ENCODE measurements at regions not wholly inside any gene's neighbourhood (a gene's known extent, or its start where the extent isn't known, plus 50 kb on each side); places are given as distances from the start of the nearest gene placed in this dataset.

GRCh38 chr10:88110822-88111221 is 247.4 kb downstream of the PTEN start:
- DNase-seq = no peak

DNA sequence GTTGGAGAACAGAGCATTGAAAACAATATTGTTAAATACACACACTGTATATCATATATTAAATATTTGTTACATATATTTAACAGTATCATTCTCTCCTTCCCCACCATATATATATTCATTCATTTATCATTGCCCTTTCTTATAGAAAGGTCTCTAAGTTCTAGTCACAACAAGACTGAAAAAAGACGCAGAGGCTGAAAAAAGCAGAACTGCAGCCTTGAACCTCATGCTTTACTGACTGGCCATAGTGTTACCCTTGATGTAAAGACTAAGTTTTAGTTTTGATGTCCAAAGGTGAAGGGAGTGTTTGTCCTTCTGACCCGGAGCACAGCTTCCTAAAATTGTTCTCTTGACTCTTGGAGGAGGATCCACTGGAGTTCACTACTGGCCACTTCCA is 247.9 kb downstream of the PTEN start:
- no peak for DNase-seq

GRCh38 chr10:88113232-88113631 is 249.8 kb downstream of the PTEN start:
- no peak for DNase-seq

DNA sequence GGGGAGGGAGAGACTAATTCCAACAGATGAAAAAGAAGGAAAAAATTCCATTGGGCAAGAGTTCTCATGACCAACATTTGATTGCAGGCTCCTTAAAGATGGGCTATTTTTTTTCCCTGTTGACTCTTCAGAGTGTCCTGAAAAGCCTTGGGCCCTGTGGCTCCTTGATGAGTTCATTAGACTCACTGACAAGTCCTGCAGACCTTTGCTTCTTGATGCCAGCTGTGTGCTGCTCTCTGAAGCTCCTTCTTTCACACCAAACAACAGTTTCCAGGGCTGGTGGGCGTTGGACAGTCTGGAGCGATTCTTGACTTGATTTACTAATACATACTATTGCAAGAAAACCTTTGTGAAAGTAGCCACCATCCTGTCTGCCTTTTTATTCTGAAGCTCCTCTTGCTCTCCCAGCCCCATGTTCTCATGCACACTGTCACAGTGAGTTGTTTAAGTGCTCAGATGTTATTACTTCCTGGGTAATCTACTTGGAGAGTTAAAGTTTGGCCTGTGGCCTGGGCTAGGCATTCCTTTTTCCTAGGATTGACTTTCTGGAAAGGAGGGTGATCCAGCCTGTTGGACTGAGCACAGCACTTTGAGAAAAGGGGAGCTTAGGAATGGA is 250.3 kb downstream of the PTEN start:
- no peak for DNase-seq

DNA sequence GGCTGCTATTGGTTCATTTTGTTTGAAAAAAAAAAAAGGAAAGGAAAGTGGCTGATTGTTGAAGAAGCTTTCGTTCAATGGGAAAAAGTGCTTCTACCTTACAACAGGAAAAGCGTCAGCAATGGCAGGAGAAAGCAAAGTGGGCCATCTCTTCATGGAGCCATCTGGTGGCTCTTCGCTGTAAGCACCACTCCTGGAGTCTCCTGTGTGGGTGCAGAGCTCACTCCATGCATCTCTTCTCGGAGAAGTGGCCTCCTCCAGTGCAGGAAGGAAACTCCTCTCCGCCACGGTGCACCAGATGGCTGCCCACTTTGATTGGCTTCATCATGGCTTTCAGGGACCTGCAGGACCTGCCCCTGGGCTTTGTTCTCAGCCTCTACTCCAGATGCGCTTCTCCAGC is 250.9 kb downstream of the PTEN start:
- DNase-seq = peak in 1 of 5 experiments; percentile 18

GRCh38 chr10:88115407-88115806 is 252.0 kb downstream of the PTEN start:
- no peak for DNase-seq

- DNase-seq = no peak
Observed at GRCh38 chr10:88115968-88116367, 252.5 kb downstream of the PTEN start.

DNA sequence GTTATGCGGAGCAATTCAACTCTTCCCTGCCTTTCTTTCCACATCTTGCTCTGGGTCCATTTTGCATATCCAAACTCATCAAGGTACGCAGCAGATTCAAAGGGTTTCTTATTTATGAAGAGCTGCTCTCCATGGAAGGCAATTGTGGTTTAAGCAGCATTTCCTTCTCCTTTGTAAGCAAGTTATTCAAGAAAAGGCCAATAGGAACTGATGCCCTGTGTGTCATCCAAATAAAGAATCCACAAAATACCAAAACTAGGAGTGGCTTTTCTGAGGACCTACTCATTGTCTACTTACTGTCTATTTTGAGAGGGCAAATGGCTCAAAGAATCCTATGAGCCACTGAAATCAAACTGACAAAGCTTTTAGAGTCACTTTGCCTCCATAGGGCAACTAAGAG is 253.1 kb downstream of the PTEN start:
- DNase-seq = no peak

DNA sequence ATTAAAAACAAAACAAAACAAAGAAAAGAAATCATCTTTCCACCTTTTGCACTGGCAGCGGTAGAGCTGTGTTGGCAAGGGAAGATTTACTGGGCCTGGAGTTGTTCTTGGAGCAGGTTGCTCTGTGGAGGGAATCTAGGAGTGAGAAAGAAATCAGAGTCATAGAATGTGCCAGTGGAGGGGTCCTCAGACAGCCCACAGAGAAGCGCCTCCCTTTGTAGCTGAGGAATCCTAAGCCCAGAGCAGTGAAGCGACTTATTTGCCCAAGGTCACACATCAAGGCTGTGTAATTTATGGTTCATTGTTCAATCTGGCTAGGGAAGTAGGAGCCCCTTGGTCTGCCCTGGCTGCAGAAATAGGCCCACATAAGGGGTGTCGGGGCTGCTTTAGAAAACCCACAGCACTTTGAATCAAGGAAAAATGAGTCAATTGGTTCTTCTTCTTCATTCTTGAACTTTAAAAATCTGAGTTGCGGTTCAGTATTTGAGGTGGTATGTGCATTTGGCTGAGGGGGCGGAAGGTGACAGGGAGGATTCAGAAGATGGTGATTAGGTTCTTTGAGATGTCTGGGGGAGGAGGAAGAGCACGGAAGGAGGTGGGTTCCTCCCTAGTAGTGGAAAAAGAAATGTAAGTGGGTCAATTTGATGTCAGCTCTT is 253.7 kb downstream of the PTEN start:
- peak in 3 of 5 experiments; percentile 16 to 55 (median 26) for DNase-seq

DNA sequence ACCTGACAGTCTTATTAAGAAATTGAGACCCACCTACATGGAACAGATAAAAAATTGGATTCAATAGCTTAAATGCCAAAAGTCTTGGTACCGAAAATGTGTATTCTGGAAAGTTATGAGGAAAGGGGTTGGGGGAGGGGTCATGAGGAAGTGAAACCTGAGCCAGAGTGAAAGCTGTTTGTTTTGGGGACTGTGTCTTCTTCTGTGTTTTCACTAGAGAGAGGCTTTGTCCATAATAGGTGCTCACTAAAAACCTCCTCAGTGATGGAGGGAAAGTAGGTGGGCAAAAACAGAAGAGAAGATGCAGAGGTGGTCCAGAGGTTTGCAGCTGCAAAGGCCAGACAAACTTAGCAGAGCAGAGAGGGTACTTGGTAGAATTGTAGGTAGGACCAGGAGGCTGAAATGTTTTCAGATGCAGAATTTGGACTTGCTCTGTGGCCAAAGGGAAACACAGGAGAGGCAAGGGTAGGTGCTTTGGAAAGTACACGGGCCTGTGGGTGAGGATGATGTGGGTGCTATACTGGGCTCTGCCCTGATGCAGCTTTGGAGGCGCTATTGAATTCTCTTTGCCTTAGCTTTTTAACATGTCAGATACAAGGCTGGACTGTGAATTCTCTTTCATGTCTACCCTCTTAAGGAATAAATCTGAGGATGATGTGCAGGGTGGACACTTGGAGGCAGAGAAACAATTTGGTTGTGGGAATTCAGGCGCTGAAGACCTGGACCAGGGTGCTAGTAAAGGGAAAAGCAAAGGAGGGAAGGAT is 254.6 kb downstream of the PTEN start:
- DNase-seq = peak in 1 of 5 experiments; percentile 30

DNA sequence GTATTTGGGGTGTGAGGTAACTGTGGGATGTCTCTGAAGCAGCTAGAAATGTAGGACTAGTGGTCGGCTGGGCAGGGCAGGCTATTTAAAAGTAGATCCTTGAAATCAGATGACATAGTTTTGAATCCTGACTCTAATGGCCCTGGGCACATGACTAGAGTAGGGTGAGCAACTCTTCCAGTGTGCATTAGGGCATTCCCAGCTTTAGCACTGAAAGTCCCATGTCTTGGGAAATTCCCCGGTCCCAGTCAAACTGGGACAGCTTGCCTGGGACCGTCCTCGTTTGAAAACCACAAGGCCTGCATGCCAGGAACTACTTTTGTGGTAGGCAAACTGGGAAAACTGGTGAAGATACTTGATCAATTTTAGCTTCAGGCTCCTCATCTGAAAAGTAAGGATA is 255.3 kb downstream of the PTEN start:
- no peak for DNase-seq

DNA sequence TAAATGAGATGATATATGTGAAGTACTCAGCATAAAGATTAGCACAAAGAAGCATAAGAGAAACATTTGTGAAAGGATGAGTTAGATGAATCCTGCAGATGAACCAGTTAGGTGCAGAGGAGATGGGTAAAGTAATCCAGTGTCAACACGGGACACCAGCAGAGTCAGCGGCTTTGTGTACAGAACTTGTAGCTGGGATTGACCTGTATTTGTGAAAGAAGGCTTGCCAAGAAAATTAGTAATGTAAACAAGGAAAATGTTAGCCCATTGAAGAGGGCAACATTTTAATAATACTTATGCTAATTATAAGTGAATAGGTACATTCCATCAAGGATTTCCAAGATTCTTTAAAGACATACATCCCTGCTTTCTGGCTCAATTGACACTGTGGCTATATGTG is 255.7 kb downstream of the PTEN start:
- no peak for DNase-seq

GRCh38 chr10:88120075-88120474 is 256.6 kb downstream of the PTEN start:
- no peak for DNase-seq

GRCh38 chr10:88120599-88121333 is 257.3 kb downstream of the PTEN start:
- DNase-seq = no peak

DNA sequence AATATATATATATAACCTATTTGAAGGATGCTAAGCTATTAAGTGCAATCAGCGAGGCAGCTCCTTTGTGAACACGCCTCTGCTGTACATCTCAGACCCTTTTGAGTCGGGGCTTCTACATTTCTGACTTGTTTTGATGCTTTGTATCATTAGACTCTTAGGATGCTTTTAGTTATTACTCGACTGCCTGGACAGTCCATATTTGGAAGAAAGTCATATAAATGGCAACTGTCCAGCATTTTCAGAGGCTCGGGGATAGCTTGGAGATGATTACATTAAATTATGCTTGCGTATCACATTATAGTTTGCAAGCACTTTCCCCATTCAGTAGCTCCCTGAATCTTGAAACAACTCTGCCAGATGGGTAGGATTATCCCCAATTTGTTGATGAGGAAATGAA is 257.9 kb downstream of the PTEN start:
- no peak for DNase-seq

- no peak for DNase-seq
Observed at GRCh38 chr10:88122145-88122544, 258.7 kb downstream of the PTEN start.

- no peak for DNase-seq
Observed at GRCh38 chr10:88122576-88122975, 259.2 kb downstream of the PTEN start.

GRCh38 chr10:88125766-88126165 is 262.3 kb downstream of the PTEN start:
- DNase-seq = no peak

DNA sequence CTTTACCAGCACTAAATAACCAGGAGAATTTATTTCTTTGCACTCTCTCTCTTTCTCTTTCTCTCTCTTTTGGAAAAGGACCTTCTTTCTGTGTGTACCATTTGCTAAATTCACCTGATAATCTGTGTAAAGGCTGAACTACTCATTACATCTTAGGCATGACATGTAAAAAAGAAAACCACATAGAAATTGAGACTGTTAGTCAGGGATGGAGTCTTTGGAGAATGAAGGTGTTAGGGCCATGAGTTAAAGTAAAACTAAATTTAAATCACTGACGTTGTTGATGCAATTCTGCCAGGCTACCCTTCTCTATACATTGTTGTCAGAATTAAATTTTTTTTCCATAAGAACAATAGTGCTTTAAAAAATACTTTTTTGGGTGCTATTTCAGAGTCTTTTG is 263.3 kb downstream of the PTEN start:
- DNase-seq = no peak

- no peak for DNase-seq
Observed at GRCh38 chr10:88127269-88127668, 263.8 kb downstream of the PTEN start.

GRCh38 chr10:88127766-88128165 is 264.3 kb downstream of the PTEN start:
- no peak for DNase-seq

GRCh38 chr10:88129013-88129412 is 265.6 kb downstream of the PTEN start:
- DNase-seq = no peak

DNA sequence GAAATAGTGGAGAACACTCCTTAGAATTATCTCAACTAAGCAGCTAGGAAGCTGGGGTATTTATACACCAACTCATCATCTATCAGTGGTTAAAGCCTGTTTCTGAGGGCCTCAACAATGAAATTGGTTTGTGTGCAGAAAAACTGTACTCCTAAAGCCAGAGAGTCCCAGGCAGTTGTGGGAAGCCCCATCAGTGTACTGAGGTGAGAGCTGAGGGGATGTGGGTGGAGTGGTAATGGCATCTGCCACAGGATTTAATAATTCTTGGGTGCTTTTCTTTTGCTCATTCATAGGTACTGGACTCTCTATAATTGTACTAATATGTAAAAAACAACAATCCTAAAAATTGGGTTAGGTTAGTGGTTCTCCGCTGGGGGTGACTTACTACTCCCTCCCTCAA is 267.5 kb downstream of the PTEN start:
- no peak for DNase-seq

Data from T-helper 2 cell (primary cell).